ENCODE measurements at regions not wholly inside any gene's neighbourhood (a gene's known extent, or its start where the extent isn't known, plus 50 kb on each side); places are given as distances from the start of the nearest gene placed in this dataset.
"Not testable (repeated sequence)": the region's sequence is repeated elsewhere in the genome, so short reads cannot be mapped to it uniquely, and the experiment has no call there.

DNA sequence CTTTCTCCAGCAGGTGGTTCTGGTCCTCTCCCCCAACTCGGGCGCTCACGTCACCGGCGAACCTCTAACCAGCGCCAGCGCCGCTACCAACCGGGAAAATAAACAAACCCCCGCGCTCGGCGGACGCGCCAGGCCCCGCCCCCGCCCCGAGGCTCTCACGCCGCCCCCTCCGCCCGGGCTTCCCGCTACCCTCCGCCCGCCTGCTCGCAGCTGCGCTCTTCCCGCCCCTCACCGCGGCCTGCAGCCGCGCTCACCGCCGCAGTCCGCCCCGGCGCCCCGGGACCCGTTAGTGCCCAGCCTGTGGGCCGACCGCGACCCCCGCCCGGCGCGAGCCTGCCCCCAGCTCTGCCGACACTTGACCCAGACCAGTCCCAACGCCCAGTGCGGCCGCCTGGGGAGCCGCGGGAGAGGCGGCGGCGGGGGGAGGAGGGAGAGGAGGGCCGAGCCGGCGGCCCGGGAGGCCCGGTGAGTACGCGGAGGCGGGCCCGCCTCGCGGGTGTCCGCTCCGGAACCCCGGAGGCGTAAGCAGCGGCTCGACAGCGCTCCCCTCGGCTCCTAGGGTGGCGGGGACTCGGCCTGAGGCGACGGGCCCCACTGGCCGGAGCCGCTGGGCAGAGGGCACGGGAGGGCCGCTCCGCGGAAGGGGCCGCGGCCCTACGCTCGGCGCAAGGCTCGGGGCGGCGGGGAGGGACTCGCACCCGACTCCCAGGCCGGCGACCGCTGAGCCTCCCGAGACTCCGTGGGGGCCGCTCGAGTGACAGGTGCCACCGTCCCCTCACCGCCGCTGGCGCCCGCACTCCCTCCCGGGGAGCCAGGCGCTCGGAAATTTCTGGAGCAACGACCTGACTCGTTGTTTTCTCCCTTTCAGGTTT lies 63.6 kb upstream of the AGTPBP1 start:
- TF ChIP-seq, protein P1, sequence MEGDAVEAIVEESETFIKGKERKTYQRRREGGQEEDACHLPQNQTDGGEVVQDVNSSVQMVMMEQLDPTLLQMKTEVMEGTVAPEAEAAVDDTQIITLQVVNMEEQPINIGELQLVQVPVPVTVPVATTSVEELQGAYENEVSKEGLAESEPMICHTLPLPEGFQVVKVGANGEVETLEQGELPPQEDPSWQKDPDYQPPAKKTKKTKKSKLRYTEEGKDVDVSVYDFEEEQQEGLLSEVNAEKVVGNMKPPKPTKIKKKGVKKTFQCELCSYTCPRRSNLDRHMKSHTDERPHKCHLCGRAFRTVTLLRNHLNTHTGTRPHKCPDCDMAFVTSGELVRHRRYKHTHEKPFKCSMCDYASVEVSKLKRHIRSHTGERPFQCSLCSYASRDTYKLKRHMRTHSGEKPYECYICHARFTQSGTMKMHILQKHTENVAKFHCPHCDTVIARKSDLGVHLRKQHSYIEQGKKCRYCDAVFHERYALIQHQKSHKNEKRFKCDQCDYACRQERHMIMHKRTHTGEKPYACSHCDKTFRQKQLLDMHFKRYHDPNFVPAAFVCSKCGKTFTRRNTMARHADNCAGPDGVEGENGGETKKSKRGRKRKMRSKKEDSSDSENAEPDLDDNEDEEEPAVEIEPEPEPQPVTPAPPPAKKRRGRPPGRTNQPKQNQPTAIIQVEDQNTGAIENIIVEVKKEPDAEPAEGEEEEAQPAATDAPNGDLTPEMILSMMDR (conservative IDR thresholded peaks at IDR 0.05 in 1 of 2, IDR thresholded peaks at IDR 0.05 in 1 of 2; ENCODE audit: extremely low read depth in 1 of 2, insufficient read depth in 1 of 2, low read depth in 1 of 2, low read length in 2 of 2): not testable (repeated sequence)
- TF ChIP-seq EZH2 (IDR thresholded peaks at IDR 0.05; ENCODE audit: borderline replicate concordance, low read length): not testable (repeated sequence)

Measured in mammary epithelial cell (primary cell).